SK-N-SH (cell line): ENCODE measurements at regions not wholly inside any gene's neighbourhood (a gene's known extent, or its start where the extent isn't known, plus 50 kb on each side); places are given as distances from the start of the nearest gene placed in this dataset.

ENCODE experiments used
- CTCF ChIA-PET: fragments of 300-600, 350-600 bp; formaldehyde crosslinking; extraction: SDS; loops from one replicate; lab custom pipeline; 2021; lab: Yijun Ruan, JAX
- POLR2A ChIA-PET: fragments of 350-600 bp; sonication (Branson Sonifier 250); formaldehyde crosslinking; extraction: SDS; loops from one replicate; lab custom pipeline; 2020; ENCODE audit warnings: antibody characterized with exemption, inconsistent platforms; lab: Yijun Ruan, JAX
- DNase-seq: peaks from one replicate; pipeline ENCODE4 v3.0.0; 2012
- H2AFZ ChIP-seq: fragments of 200-600 bp; sonication (generic); 2 replicates; pipeline ENCODE4 v1.8.1; 2016; ENCODE audit warnings: antibody characterized with exemption, mild to moderate bottlenecking, low read depth
- H3F3A ChIP-seq: fragments of 200-600 bp; sonication (generic); replicated peaks from 2 replicates; pipeline ENCODE3; 2016; ENCODE audit warnings: antibody characterized with exemption, mild to moderate bottlenecking; ENCODE audit not compliant: insufficient read depth
- H3K27ac ChIP-seq, 2 experiments: fragments of 200-500 bp in 1 of 2; fragments of 200-600 bp in 1 of 2; sonication (Bioruptor generic) in 1 of 2; sonication (generic), shearing (Covaris generic) in 1 of 2; 2 replicates each; pipeline versions ENCODE4 v1.5.1 to v1.6.1; 2014 to 2016; ENCODE audit warnings: low read depth in 2 of 2, inconsistent platforms in 1 of 2, low read length in 1 of 2, mild to moderate bottlenecking in 1 of 2, mixed read lengths in 1 of 2
- H3K27me3 ChIP-seq: fragments of 200-600 bp; sonication (generic), shearing (Covaris generic); 2 replicates; pipeline ENCODE4 v1.6.1; 2016; ENCODE audit warnings: mixed run types; ENCODE audit not compliant: insufficient read depth
- H3K36me3 ChIP-seq, 2 experiments: fragments of 200-500 bp in 1 of 2; fragments of 200-600 bp in 1 of 2; sonication (Bioruptor generic) in 1 of 2; sonication (generic) in 1 of 2; replicated peaks in 1 of 2; 2 replicates each; pipeline versions ENCODE3 to v1.5.1; 2014 to 2016; ENCODE audit warnings: low read length in 1 of 2, mild to moderate bottlenecking in 1 of 2; ENCODE audit not compliant: insufficient read depth in 2 of 2, control insufficient read depth in 1 of 2
- H3K4me1 ChIP-seq, 2 experiments: fragments of 200-500 bp in 1 of 2; fragments of 200-600 bp in 1 of 2; sonication (Bioruptor generic) in 1 of 2; sonication (generic), shearing (Covaris generic) in 1 of 2; 2 replicates each; pipeline versions ENCODE4 v1.5.1 to v1.6.1; 2014 to 2016; ENCODE audit warnings: low read depth in 1 of 2, low read length in 1 of 2, mixed run types in 1 of 2; ENCODE audit not compliant: insufficient read depth in 2 of 2, control insufficient read depth in 1 of 2
- H3K4me2 ChIP-seq: fragments of 200-600 bp; sonication (generic), shearing (Covaris generic); 2 replicates; pipeline ENCODE4 v1.6.1; 2017; ENCODE audit warnings: mixed run types
- H3K4me3 ChIP-seq, 2 experiments: fragments of 200-500 bp in 1 of 2; fragments of 200-600 bp in 1 of 2; sonication (Bioruptor generic) in 1 of 2; sonication (generic), shearing (Covaris generic) in 1 of 2; 2 replicates each; pipeline versions ENCODE4 v1.5.1 to v1.8.1; 2014 to 2016; ENCODE audit warnings: low read depth in 2 of 2, inconsistent platforms in 1 of 2, low read length in 1 of 2, mild to moderate bottlenecking in 1 of 2, mixed read lengths in 1 of 2, moderate library complexity in 1 of 2
- H3K79me2 ChIP-seq: fragments of 200-600 bp; sonication (generic); 2 replicates; pipeline ENCODE4 v1.8.1; 2017; ENCODE audit warnings: mild to moderate bottlenecking; ENCODE audit not compliant: insufficient read depth
- H3K9ac ChIP-seq: fragments of 200-600 bp; sonication (generic); 2 replicates; pipeline ENCODE4 v1.6.1; 2017; ENCODE audit warnings: mixed run types
- H3K9me2 ChIP-seq: fragments of 200-600 bp; sonication (generic); 2 replicates; pipeline ENCODE4 v1.6.1; 2017; ENCODE audit warnings: mixed run types
- H3K9me3 ChIP-seq: fragments of 200-600 bp; sonication (generic); 2 replicates; pipeline ENCODE4 v1.6.1; 2017; ENCODE audit warnings: mixed run types, mild to moderate bottlenecking, moderate library complexity
- H4K20me1 ChIP-seq: fragments of 200-600 bp; sonication (generic); 2 replicates; pipeline ENCODE4 v1.6.1; 2017; ENCODE audit warnings: mild to moderate bottlenecking, mixed run types; ENCODE audit not compliant: insufficient read depth
- CHD2 ChIP-seq: fragments of 150-350 bp; IDR thresholded peaks from 2 replicates; pipeline ENCODE4 v1.6.1; 2018; ENCODE audit warnings: low read length; ENCODE audit not compliant: partially characterized antibody
- ELF1 ChIP-seq: IDR thresholded peaks from 2 replicates; pipeline ENCODE4 v1.4.0; 2012
- EP300 ChIP-seq, 2 experiments: IDR thresholded peaks; 2 replicates each; pipeline versions ENCODE4 v1.4.0 to v1.6.1; 2012; ENCODE audit warnings: borderline replicate concordance in 1 of 2, low read depth in 1 of 2, low read length in 1 of 2
- FOSL2 ChIP-seq: IDR thresholded peaks from 2 replicates; pipeline ENCODE4 v1.4.0; 2012; ENCODE audit warnings: low read depth, mild to moderate bottlenecking, moderate library complexity, borderline replicate concordance
- FOXM1 ChIP-seq: IDR thresholded peaks from 2 replicates; pipeline ENCODE4 v1.4.0; 2012; ENCODE audit warnings: low read depth, mild to moderate bottlenecking
- GABPA ChIP-seq: IDR thresholded peaks from 2 replicates; pipeline ENCODE4 v1.4.0; 2012; ENCODE audit warnings: low read depth, mild to moderate bottlenecking
- IRF3 ChIP-seq: fragments of 150-350 bp; IDR thresholded peaks from 2 replicates; pipeline ENCODE4 v1.6.1; 2016; ENCODE audit warnings: mild to moderate bottlenecking, low read depth, low read length
- MAX ChIP-seq: IDR thresholded peaks from 2 replicates; pipeline ENCODE4 v1.4.0; 2012; ENCODE audit warnings: low read depth
- NFIC ChIP-seq: IDR thresholded peaks from 2 replicates; pipeline ENCODE4 v1.4.0; 2012; ENCODE audit warnings: borderline replicate concordance
- NRF1 ChIP-seq: IDR thresholded peaks from 2 replicates; pipeline ENCODE4 v1.6.1; 2012; ENCODE audit warnings: low read depth, mild to moderate bottlenecking, low read length
- PBX3 ChIP-seq: IDR thresholded peaks from 2 replicates; pipeline ENCODE4; 2012
- POLR2AphosphoS5 ChIP-seq: IDR thresholded peaks from 2 replicates; pipeline ENCODE4 v1.6.1; 2012; ENCODE audit warnings: low read depth, low read length
- RCOR1 ChIP-seq: fragments of 150-350 bp; IDR thresholded peaks from 2 replicates; pipeline ENCODE4 v1.6.1; 2017; ENCODE audit warnings: antibody characterized with exemption, low read length
- REST ChIP-seq: IDR thresholded peaks from 2 replicates; pipeline ENCODE4 v1.6.1; 2012; ENCODE audit warnings: mild to moderate bottlenecking, low read depth, low read length, moderate library complexity
- SIN3A ChIP-seq: IDR thresholded peaks from 2 replicates; pipeline ENCODE4 v1.6.1; 2012; ENCODE audit warnings: low read depth, mild to moderate bottlenecking, low read length, moderate library complexity, borderline replicate concordance
- TAF1 ChIP-seq: IDR thresholded peaks from 2 replicates; pipeline ENCODE4 v1.6.1; 2012; ENCODE audit warnings: low read depth, mild to moderate bottlenecking, low read length, moderate library complexity, borderline replicate concordance
- TCF12 ChIP-seq: IDR thresholded peaks from 2 replicates; pipeline ENCODE4 v1.4.0; 2012
- USF1 ChIP-seq: IDR thresholded peaks from 2 replicates; pipeline ENCODE4 v1.4.0; 2012; ENCODE audit warnings: low read depth, borderline replicate concordance
- WGBS: methylation state at CpG from one replicate; pipeline ENCODE4 v1.1.6; 2017; ENCODE audit warnings: low lambda C conversion rate; 5-methylcytosine and 5-hydroxymethylcytosine counted together

- no peak overlapping the region for H3K9ac ChIP-seq
- no peak overlapping the region for H2AFZ ChIP-seq
- no peaks in the 10 kb centered on the region for H3K9me3 ChIP-seq
- no peaks in the 10 kb centered on the region for H3K79me2 ChIP-seq
- ChIA-PET CTCF (no interaction called here), POLR2A (no interaction called here)
- H3K27ac ChIP-seq: no peak overlapping the region
- no peaks in the 10 kb centered on the region for H3K27me3 ChIP-seq
- no peak for DNase-seq
- no peaks in the 10 kb centered on the region for H3K36me3 ChIP-seq
- no peak overlapping the region for H3K4me2 ChIP-seq
- no peaks in the 10 kb centered on the region for H4K20me1 ChIP-seq
- peaks cover 0 to 12% of the 10 kb centered on the region in 2 experiments; a peak in 1 of 4 replicates for H3K4me1 ChIP-seq
- H3F3A ChIP-seq: no peaks in the 10 kb centered on the region
- TF ChIP-seq CHD2: no peak
- TF ChIP-seq NRF1: no peak
- no peak for TF ChIP-seq NFIC
- TF ChIP-seq POLR2AphosphoS5: no peak
- no peak for TF ChIP-seq ELF1
- TF ChIP-seq TCF12: no peak
- TF ChIP-seq MAX: no peak
- no peak for TF ChIP-seq RCOR1
- no peak for TF ChIP-seq FOXM1
- no peak for TF ChIP-seq SIN3A
- no peak for TF ChIP-seq GABPA
- TF ChIP-seq EP300 (IDR thresholded peaks at IDR 0.05; ENCODE audit: borderline replicate concordance in 1 of 2, low read depth in 1 of 2, low read length in 1 of 2): no peak
- no peak for TF ChIP-seq FOSL2
- no peak for TF ChIP-seq PBX3
- no peak for TF ChIP-seq REST
- TF ChIP-seq USF1: no peak
- TF ChIP-seq TAF1: no peak
- no peak for TF ChIP-seq IRF3
- TF ChIP-seq, all 33 proteins: peak for 0
- Histone ChIP-seq H3K9me2 (no peaks in the 10 kb centered on the region), H3K4me3 (no peak overlapping the region)
- WGBS: 79% methylated on average over 1 of the region's 1 CpG
Observed at GRCh38 chr18:44514766-44515165, 165.9 kb upstream of the SETBP1 start.
